SK-N-SH treated with all-trans-retinoic acid at 6 μM for 48 hours (cell line): ENCODE measurements at regions not wholly inside any gene's neighbourhood (a gene's known extent, or its start where the extent isn't known, plus 50 kb on each side); places are given as distances from the start of the nearest gene placed in this dataset.

Experiments used
- ARNTL ChIP-seq: fragments of 450-650 bp; formaldehyde crosslinking; IDR thresholded peaks from 2 replicates; pipeline ENCODE4 v1.5.0; 2020; ENCODE audit warnings: low read depth, mild to moderate bottlenecking, moderate library complexity, borderline replicate concordance
- BACH2 ChIP-seq: fragments of 250-450 bp; sonication (Bioruptor Pico); IDR thresholded peaks from 2 replicates; pipeline ENCODE4 v1.9.0; 2021; ENCODE audit warnings: mild to moderate bottlenecking, borderline replicate concordance
- ESRRG ChIP-seq: fragments of 250-450 bp; sonication (Bioruptor Pico); IDR thresholded peaks from 2 replicates; pipeline ENCODE4 v1.6.1; 2021; ENCODE audit warnings: mild to moderate bottlenecking
- GLIS3 ChIP-seq: fragments of 250-450 bp; sonication (Bioruptor Pico); IDR thresholded peaks from 2 replicates; pipeline ENCODE4 v1.5.0; 2020; ENCODE audit warnings: mild to moderate bottlenecking, moderate library complexity
- ZFP3 ChIP-seq: fragments of 250-450 bp; sonication (Bioruptor Pico); IDR thresholded peaks from 2 replicates; pipeline ENCODE4 v1.5.0; 2020; ENCODE audit warnings: mild to moderate bottlenecking, moderate library complexity
- ZNF70 ChIP-seq: fragments of 450-650 bp; formaldehyde crosslinking; IDR thresholded peaks from 2 replicates; pipeline ENCODE4 v1.5.0; 2020; ENCODE audit warnings: mild to moderate bottlenecking, moderate library complexity
- TF ChIP-seq, protein P1 (sequence below): fragments of 250-450 bp; sonication (Bioruptor Pico); IDR thresholded peaks from 2 replicates; pipeline ENCODE4 v1.5.1; 2020; ENCODE audit warnings: low read depth, mild to moderate bottlenecking, moderate library complexity

DNA sequence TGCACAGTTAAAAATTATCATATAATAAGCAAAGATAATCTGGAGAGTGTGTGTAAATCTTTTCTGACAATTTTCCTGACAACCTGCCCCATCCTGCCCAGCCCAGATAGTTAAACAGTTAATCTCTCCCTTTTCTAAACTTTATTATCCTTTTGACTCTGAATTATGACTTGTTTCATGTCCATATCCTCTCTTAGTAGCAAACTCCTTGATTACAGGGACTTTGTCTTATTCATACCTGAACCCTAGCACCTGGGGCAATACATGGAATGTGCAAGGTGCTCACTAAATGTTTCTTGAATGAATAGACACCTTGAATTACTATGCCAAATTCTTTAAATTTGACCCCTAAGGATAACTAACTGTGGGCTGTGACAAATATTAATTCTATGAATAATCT lies 186.7 kb downstream of the FAM170A start:
- TF ChIP-seq, protein P1, sequence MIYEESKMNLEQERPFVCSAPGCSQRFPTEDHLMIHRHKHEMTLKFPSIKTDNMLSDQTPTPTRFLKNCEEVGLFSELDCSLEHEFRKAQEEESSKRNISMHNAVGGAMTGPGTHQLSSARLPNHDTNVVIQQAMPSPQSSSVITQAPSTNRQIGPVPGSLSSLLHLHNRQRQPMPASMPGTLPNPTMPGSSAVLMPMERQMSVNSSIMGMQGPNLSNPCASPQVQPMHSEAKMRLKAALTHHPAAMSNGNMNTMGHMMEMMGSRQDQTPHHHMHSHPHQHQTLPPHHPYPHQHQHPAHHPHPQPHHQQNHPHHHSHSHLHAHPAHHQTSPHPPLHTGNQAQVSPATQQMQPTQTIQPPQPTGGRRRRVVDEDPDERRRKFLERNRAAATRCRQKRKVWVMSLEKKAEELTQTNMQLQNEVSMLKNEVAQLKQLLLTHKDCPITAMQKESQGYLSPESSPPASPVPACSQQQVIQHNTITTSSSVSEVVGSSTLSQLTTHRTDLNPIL (CRISPR knock-in tag): no peak
- TF ChIP-seq ZNF70 (CRISPR knock-in tag) (no peak), GLIS3 (CRISPR knock-in tag) (no peak), BACH2 (CRISPR knock-in tag) (no peak), ARNTL (CRISPR knock-in tag) (no peak), ZFP3 (CRISPR knock-in tag) (no peak), ESRRG (CRISPR knock-in tag) (no peak)
